Neutrophil (primary cell): ENCODE measurements at regions not wholly inside any gene's neighbourhood (a gene's known extent, or its start where the extent isn't known, plus 50 kb on each side); places are given as distances from the start of the nearest gene placed in this dataset.

Experiments
- H3K27ac ChIP-seq: fragments of 200-600 bp; sonication (generic); 2 replicates; pipeline ENCODE4 v1.5.1; 2016; ENCODE audit warnings: mild to moderate bottlenecking, moderate library complexity
- H3K27me3 ChIP-seq: fragments of 200-600 bp; sonication (generic); 2 replicates; pipeline ENCODE4 v1.6.0; 2016; ENCODE audit warnings: mild to moderate bottlenecking
- H3K36me3 ChIP-seq: fragments of 200-600 bp; sonication (generic); 2 replicates; pipeline ENCODE4 v1.5.1; 2017
- H3K4me1 ChIP-seq, 2 experiments: fragments of 200-600 bp in 1 of 2; sonication (generic) in 1 of 2; 1 replicate in 1 of 2; 2 replicates in 1 of 2; pipeline versions ENCODE4 v1.5.1 to v1.6.1; 2013 to 2016; ENCODE audit warnings: low read depth in 1 of 2, low read length in 1 of 2, mild to moderate bottlenecking in 1 of 2, moderate library complexity in 1 of 2; ENCODE audit not compliant: control insufficient read depth in 1 of 2, insufficient read depth in 1 of 2
- H3K4me3 ChIP-seq, 2 experiments: fragments of 200-600 bp in 1 of 2; sonication (generic) in 1 of 2; 1 replicate in 1 of 2; 2 replicates in 1 of 2; pipeline ENCODE4 v1.5.1; 2013 to 2016; ENCODE audit warnings: low read depth in 1 of 2, low read length in 1 of 2, mild to moderate bottlenecking in 1 of 2, moderate library complexity in 1 of 2
- H3K9me3 ChIP-seq: fragments of 200-600 bp; sonication (generic); 2 replicates; pipeline ENCODE4 v1.5.1; 2016
- TF ChIP-seq, protein P1 (sequence below): fragments of 200-600 bp; sonication (generic); IDR thresholded peaks from 2 replicates; pipeline ENCODE4 v1.5.1; 2016; ENCODE audit warnings: antibody characterized with exemption

GRCh38 chr7:114087653-114088469, 169.1 kb upstream of the PPP1R3A start:
- H3K4me1 ChIP-seq: peaks cover 27 to 34% of the 10 kb centered on the region in 2 experiments
- H3K4me3 ChIP-seq: no peak overlapping the region
- no peak overlapping the region for H3K27ac ChIP-seq
- TF ChIP-seq, protein P1, sequence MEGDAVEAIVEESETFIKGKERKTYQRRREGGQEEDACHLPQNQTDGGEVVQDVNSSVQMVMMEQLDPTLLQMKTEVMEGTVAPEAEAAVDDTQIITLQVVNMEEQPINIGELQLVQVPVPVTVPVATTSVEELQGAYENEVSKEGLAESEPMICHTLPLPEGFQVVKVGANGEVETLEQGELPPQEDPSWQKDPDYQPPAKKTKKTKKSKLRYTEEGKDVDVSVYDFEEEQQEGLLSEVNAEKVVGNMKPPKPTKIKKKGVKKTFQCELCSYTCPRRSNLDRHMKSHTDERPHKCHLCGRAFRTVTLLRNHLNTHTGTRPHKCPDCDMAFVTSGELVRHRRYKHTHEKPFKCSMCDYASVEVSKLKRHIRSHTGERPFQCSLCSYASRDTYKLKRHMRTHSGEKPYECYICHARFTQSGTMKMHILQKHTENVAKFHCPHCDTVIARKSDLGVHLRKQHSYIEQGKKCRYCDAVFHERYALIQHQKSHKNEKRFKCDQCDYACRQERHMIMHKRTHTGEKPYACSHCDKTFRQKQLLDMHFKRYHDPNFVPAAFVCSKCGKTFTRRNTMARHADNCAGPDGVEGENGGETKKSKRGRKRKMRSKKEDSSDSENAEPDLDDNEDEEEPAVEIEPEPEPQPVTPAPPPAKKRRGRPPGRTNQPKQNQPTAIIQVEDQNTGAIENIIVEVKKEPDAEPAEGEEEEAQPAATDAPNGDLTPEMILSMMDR: no peak
- H3K9me3 ChIP-seq: no peaks in the 10 kb centered on the region
- H3K27me3 ChIP-seq: peaks cover 99% of the 10 kb centered on the region
- no peaks in the 10 kb centered on the region for H3K36me3 ChIP-seq

DNA sequence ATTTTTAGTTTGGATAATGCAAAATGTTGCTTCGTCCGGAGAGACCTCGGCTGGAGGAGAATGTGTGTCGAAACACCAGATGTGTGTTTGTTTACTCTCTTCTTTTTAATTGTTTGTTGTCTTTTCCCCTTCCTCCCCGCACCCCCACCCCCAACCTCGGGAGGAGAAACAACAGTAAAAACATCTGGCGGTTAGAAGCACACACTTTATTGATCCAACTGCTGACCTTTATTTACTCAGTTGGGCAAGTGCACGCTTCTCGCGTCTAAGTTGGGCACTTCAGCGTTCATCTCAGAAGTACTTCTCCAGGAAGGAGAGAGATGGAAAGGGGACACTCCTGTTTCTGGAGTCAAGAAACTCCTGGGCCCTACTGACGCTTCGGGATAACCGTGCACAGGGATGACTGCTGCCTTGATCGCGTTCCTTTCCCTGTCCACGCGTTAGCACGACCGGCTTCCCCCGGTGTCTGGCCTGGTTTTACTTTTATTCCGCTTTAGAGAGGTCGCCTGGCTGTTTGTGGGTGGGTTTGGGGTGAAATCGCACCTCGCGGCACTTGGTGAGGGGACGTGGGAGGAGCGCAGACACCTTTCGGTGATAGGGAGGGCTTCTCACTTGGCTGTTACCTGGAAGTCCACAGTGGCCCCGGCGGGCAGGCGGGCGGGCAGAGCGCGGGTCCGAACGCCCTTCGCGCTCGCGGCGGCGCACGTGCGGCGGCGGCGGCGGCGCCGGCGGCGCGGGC, 168.3 kb upstream of the PPP1R3A start:
- Histone ChIP-seq H3K27ac (no peak overlapping the region), H3K36me3 (no peaks in the 10 kb centered on the region), H3K27me3 (peaks cover 99% of the 10 kb centered on the region), H3K4me1 (peaks cover 27 to 34% of the 10 kb centered on the region in 2 experiments), H3K4me3 (peak overlapping the region in 1 of 2 experiments; percentile 18), H3K9me3 (no peaks in the 10 kb centered on the region)
- TF ChIP-seq, protein P1: no peak

DNA sequence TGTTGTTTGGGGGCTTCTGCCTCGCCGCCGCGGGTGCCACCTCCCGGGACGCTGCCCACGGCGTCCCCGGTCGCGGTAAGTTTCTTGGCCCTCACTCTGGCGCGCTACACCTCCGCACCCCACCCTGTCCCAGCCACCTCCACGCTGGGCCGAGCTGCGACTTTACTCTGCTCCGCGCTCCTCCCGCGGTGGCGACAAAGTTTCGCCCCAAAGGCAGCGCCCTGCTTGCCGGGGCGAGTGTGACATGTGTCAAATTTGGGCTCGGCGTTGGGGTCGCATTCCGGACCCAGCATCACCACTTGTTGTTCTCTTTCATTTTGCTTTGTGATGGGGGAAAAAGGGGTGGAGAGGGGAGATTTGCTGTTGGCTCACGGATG, 167.7 kb upstream of the PPP1R3A start:
- Histone ChIP-seq H3K36me3 (no peaks in the 10 kb centered on the region), H3K4me3 (peak overlapping the region in 1 of 2 experiments; percentile 41), H3K27ac (no peak overlapping the region), H3K27me3 (peaks cover 99% of the 10 kb centered on the region), H3K4me1 (peaks cover 27 to 34% of the 10 kb centered on the region in 2 experiments), H3K9me3 (no peaks in the 10 kb centered on the region)
- TF ChIP-seq, protein P1: no peak

DNA sequence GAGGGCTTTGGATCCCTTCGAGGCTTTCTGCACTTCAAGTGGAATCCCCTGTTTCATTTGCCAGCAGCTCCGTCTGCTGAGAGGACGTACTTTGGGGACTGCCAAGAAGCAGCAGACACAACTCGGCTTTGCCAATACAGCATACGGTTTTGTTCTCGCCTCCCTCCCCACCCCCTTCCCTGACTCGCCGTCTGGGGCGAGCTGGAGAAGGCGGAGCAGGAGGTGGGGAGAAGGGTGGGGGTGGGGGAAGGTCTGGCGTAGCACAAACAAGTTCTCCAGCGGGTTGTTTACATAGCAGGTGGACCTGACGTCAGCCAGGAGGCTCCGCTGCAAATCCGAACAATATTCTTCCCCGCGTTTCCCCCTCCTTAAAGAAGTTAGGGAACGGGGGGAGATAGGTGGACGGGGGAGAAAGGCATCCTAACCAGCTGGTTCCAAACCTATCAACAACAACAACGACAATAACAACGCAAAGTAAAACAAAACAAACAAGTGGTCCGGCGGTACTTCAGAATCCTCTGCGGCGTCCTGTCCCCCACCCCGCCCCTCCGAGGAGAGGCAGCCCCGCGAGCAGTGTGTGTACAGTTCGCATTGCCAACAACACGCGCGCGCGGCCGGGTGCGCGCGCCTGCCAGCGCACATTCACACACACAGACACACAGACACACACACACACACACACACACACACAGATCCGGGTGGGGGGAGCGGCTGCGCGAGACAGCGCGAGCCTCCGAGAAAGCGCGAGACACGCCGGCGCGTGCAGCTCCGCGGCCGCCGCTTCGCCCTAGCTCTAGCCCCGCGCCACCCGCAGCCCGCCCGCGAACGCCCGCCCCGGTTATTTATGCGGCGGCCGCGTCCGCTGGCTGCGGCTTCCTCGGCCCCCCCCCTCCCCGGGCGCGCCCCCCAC, 167.0 kb upstream of the PPP1R3A start:
- peaks cover 27 to 34% of the 10 kb centered on the region in 2 experiments for H3K4me1 ChIP-seq
- no peaks in the 10 kb centered on the region for H3K9me3 ChIP-seq
- no peaks in the 10 kb centered on the region for H3K36me3 ChIP-seq
- H3K27ac ChIP-seq: no peak overlapping the region
- H3K27me3 ChIP-seq: peaks cover 99% of the 10 kb centered on the region
- H3K4me3 ChIP-seq: peak overlapping the region; percentile 30 to 41
- TF ChIP-seq, protein P1: no peak

DNA sequence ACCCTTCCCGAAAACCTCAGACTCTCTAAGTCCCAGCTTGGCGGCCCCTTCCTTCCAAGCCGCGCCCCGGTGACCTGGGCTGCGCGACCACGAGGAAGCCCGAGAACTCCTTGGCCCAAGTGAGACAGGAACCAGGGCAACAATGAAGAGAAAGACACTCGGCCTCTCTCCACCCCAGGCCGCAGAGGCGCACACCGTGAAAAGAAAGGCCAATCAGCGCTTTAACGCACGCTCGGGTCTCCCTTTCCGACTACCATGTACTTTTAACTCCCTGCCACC, 166.4 kb upstream of the PPP1R3A start:
- Histone ChIP-seq H3K4me1 (peaks cover 27 to 34% of the 10 kb centered on the region in 2 experiments), H3K27me3 (peaks cover 100% of the 10 kb centered on the region), H3K4me3 (peak overlapping the region; percentile 30 to 41), H3K27ac (no peak overlapping the region), H3K36me3 (no peaks in the 10 kb centered on the region), H3K9me3 (no peaks in the 10 kb centered on the region)
- TF ChIP-seq, protein P1: no peak
